CD4-positive, alpha-beta T cell (primary cell): ENCODE measurements at regions not wholly inside any gene's neighbourhood (a gene's known extent, or its start where the extent isn't known, plus 50 kb on each side); places are given as distances from the start of the nearest gene placed in this dataset.
A peak's percentile ranks its signal among the peaks of the same experiment; 100 is the strongest.

Experiments
- ATAC-seq: fragments of 200-7000 bp; cut with Tn5 transposase; one replicate; pipeline ENCODE4 v1.10.0; 2022; ENCODE audit warnings: mild to moderate bottlenecking; ENCODE audit not compliant: poor library complexity
- CTCF ChIA-PET: fragments of 350-600 bp; sonication (Branson Sonifier 250); formaldehyde crosslinking; loops from one replicate; lab custom pipeline; 2021; ENCODE audit warnings: antibody characterized with exemption, inconsistent platforms; lab: Charles Lee
- POLR2A ChIA-PET: fragments of 350-600 bp; sonication (Branson Sonifier 250); formaldehyde crosslinking; loops from one replicate; lab custom pipeline; 2021; ENCODE audit warnings: antibody characterized with exemption, inconsistent platforms; lab: Charles Lee
- DNase-seq, 14 experiments: peaks; one replicate each; pipeline ENCODE4 v3.0.0-alpha.2; 2013 to 2020; ENCODE audit warnings: mixed read lengths in 2 of 14
- H3K27ac ChIP-seq, 2 donors: one replicate each; pipeline versions ENCODE4 v1.5.1 to v1.7.0; 2013; ENCODE audit warnings: low read length in 2 of 2, low read depth in 1 of 2, mild to moderate bottlenecking in 1 of 2
- H3K27me3 ChIP-seq, 2 experiments: 1 replicate in 1 of 2; 2 replicates in 1 of 2; pipeline versions ENCODE4 v1.6.1 to v1.7.0; 2013; ENCODE audit warnings: low read length in 2 of 2, control low read depth in 1 of 2, mild to moderate bottlenecking in 1 of 2, moderate library complexity in 1 of 2; ENCODE audit not compliant: insufficient read depth in 2 of 2, control insufficient read depth in 1 of 2
- H3K36me3 ChIP-seq: one replicate; pipeline ENCODE4 v1.6.1; 2013; ENCODE audit warnings: low read length, control low read depth; ENCODE audit not compliant: insufficient read depth
- H3K4me1 ChIP-seq: one replicate; pipeline ENCODE4 v1.6.1; 2013; ENCODE audit warnings: low read length, control low read depth; ENCODE audit not compliant: insufficient read depth
- H3K4me3 ChIP-seq: one replicate; pipeline ENCODE4 v1.5.1; 2013; ENCODE audit warnings: mild to moderate bottlenecking, low read length, moderate library complexity
- H3K9me3 ChIP-seq, 2 experiments: 1 replicate in 1 of 2; 2 replicates in 1 of 2; pipeline versions ENCODE4 v1.6.1 to v1.7.0; 2013; ENCODE audit warnings: low read length in 2 of 2, mild to moderate bottlenecking in 2 of 2, control low read depth in 1 of 2, moderate library complexity in 1 of 2; ENCODE audit not compliant: control insufficient read depth in 1 of 2, insufficient read depth in 1 of 2
- H3K27ac Mint-ChIP-seq: one replicate; pipeline ENCODE4 v1.8.0; 2020; ENCODE audit warnings: mixed read lengths
- H3K27me3 Mint-ChIP-seq: one replicate; pipeline ENCODE4 v1.8.0; 2021; ENCODE audit warnings: mixed read lengths
- H3K36me3 Mint-ChIP-seq: one replicate; pipeline ENCODE4 v1.8.0; 2021; ENCODE audit warnings: low read depth, mixed read lengths
- H3K4me1 Mint-ChIP-seq: one replicate; pipeline ENCODE4 v1.8.0; 2021; ENCODE audit warnings: low read depth, mixed read lengths
- H3K4me3 Mint-ChIP-seq: one replicate; pipeline ENCODE4 v1.8.0; 2020; ENCODE audit warnings: mild to moderate bottlenecking, mixed read lengths
- H3K9me3 Mint-ChIP-seq: one replicate; pipeline ENCODE4 v1.8.0; 2020; ENCODE audit warnings: mixed read lengths
- CTCF ChIP-seq: fragments of 200-600 bp; IDR thresholded peaks from one replicate; pipeline ENCODE4 v1.8.0; 2022; ENCODE audit warnings: antibody characterized with exemption, mild to moderate bottlenecking
- intact Hi-C, 2 experiments: fragments of 100-400 bp; cut with DNase I in 1 of 2; cut with micrococcal nuclease in 1 of 2; formaldehyde crosslinking; loops; one replicate each; pipeline versions ENCODE4 v1.15.1 to v1.9.0; 2023 to 2025; cut with DNase I, micrococcal nuclease

DNA sequence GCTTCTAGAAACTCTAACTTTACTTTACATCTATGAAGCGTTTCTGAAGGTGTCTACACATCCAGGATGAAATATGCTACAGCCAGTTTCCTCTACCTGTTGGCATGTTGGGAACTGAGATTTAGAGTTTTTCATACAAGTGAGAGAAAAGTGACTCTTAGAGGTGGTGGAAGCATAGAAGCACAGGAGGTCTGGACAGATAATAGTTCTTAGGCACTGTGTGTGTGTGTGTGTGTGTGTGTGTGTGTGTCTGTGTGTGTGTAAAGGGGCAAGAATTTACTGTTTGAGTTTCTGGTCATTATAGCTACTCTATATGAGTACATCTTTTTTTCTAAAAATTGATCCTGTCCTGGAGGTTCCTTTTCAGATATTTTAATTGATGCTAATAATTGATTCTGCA lies 110.7 kb upstream of the MTPN start:
- no peak overlapping the region for H3K4me3 ChIP-seq
- no peaks in the 10 kb centered on the region for H3K27me3 ChIP-seq
- ChIA-PET POLR2A (no interaction called here), CTCF (no interaction called here)
- no peaks in the 10 kb centered on the region for H3K27me3 Mint-ChIP-seq
- DNase-seq = no peak
- peaks cover 25% of the 10 kb centered on the region for H3K36me3 Mint-ChIP-seq
- no peaks in the 10 kb centered on the region for H3K4me1 Mint-ChIP-seq
- no peaks in the 10 kb centered on the region for H3K36me3 ChIP-seq
- intact Hi-C loops = no loop called here
- H3K9me3 Mint-ChIP-seq = peaks cover 10% of the 10 kb centered on the region
- H3K4me1 ChIP-seq = no peaks in the 10 kb centered on the region
- no peaks in the 10 kb centered on the region for H3K9me3 ChIP-seq
- no peak overlapping the region for H3K27ac ChIP-seq
- no peak for TF ChIP-seq CTCF
- no peak overlapping the region for H3K4me3 Mint-ChIP-seq
- no peak for ATAC-seq
- H3K27ac Mint-ChIP-seq = no peak overlapping the region

GRCh38 chr7:136086712-136087111 lies 109.6 kb upstream of the MTPN start:
- H3K36me3 Mint-ChIP-seq = peaks cover 15% of the 10 kb centered on the region
- no peaks in the 10 kb centered on the region for H3K36me3 ChIP-seq
- H3K4me3 ChIP-seq = no peak overlapping the region
- no peaks in the 10 kb centered on the region for H3K9me3 ChIP-seq
- H3K27ac ChIP-seq = no peak overlapping the region
- no peaks in the 10 kb centered on the region for H3K27me3 Mint-ChIP-seq
- ChIA-PET CTCF (no interaction called here), POLR2A (no interaction called here)
- H3K4me3 Mint-ChIP-seq = no peak overlapping the region
- peaks cover 5% of the 10 kb centered on the region for H3K9me3 Mint-ChIP-seq
- no peaks in the 10 kb centered on the region for H3K4me1 ChIP-seq
- no peaks in the 10 kb centered on the region for H3K4me1 Mint-ChIP-seq
- H3K27me3 ChIP-seq = no peaks in the 10 kb centered on the region
- ATAC-seq (peak; percentile 52), DNase-seq (peak in 3 of 14 experiments; percentile 29 to 65 (median 54))
- no peak overlapping the region for H3K27ac Mint-ChIP-seq
- no peak for TF ChIP-seq CTCF
- intact Hi-C loops = no loop called here

DNA sequence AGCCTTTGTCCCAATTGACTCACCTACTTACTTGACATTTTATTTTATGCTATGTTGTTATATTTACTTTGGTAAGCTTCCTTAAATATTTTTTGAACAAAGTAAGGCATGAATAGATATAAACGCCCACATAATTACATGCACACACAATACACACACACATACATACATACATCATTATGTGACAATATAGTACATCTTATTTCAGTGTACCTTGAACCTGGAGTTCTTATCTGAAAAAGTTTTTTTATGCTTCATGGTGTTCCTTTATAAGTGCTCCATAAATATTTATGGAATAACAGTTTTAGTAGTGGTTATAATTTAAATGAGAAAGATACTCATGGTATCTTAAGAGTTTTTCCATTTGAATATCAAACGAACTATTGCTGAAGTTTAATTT lies 102.8 kb upstream of the MTPN start:
- no peak for ATAC-seq
- intact Hi-C loops = no loop called here
- H3K9me3 ChIP-seq = no peaks in the 10 kb centered on the region
- no peaks in the 10 kb centered on the region for H3K36me3 Mint-ChIP-seq
- no peak overlapping the region for H3K4me3 ChIP-seq
- POLR2A ChIA-PET = no interaction called here
- no peaks in the 10 kb centered on the region for H3K4me1 ChIP-seq
- H3K9me3 Mint-ChIP-seq = no peaks in the 10 kb centered on the region
- no peak for DNase-seq
- no peaks in the 10 kb centered on the region for H3K4me1 Mint-ChIP-seq
- CTCF ChIA-PET = no interaction called here
- H3K4me3 Mint-ChIP-seq = no peak overlapping the region
- H3K27me3 Mint-ChIP-seq = no peaks in the 10 kb centered on the region
- H3K27me3 ChIP-seq = no peaks in the 10 kb centered on the region
- TF ChIP-seq CTCF = no peak
- H3K27ac ChIP-seq = no peak overlapping the region
- H3K27ac Mint-ChIP-seq = no peak overlapping the region
- H3K36me3 ChIP-seq = no peaks in the 10 kb centered on the region
